MM.1S (cell line): ENCODE measurements at regions not wholly inside any gene's neighbourhood (a gene's known extent, or its start where the extent isn't known, plus 50 kb on each side); places are given as distances from the start of the nearest gene placed in this dataset.

Experiments used
- DNase-seq: peaks from one replicate; pipeline ENCODE4 v3.0.0-alpha.2; 2015
- H2AFZ ChIP-seq: fragments of 300-600 bp; sonication (generic); 2 replicates; pipeline ENCODE4 v1.6.0; 2016; ENCODE audit warnings: antibody characterized with exemption, low read length
- H3F3A ChIP-seq: fragments of 300-600 bp; sonication (generic); 2 replicates; pipeline ENCODE4 v1.6.1; 2016; ENCODE audit warnings: mild to moderate bottlenecking, antibody characterized with exemption, low read length, moderate library complexity, mixed read lengths; ENCODE audit not compliant: insufficient read depth
- H3K27ac ChIP-seq: fragments of 300-600 bp; sonication (generic); 2 replicates; pipeline ENCODE4 v1.5.1; 2016; ENCODE audit warnings: mild to moderate bottlenecking, low read length
- H3K27me3 ChIP-seq: fragments of 300-600 bp; sonication (generic); replicated peaks from 2 replicates; pipeline ENCODE4 v1.6.0; 2016; ENCODE audit warnings: low read length; ENCODE audit not compliant: insufficient read depth
- H3K36me3 ChIP-seq: fragments of 300-600 bp; sonication (generic); replicated peaks from 2 replicates; pipeline ENCODE4 v1.6.1; 2016; ENCODE audit warnings: mild to moderate bottlenecking, low read length, mixed read lengths; ENCODE audit not compliant: insufficient read depth
- H3K4me1 ChIP-seq: fragments of 300-600 bp; sonication (generic); 2 replicates; pipeline ENCODE4 v1.6.1; 2016; ENCODE audit warnings: low read length, mixed read lengths
- H3K4me2 ChIP-seq: fragments of 300-600 bp; sonication (generic); 2 replicates; pipeline ENCODE4 v1.6.0; 2016; ENCODE audit warnings: low read depth, low read length
- H3K4me3 ChIP-seq: fragments of 300-600 bp; sonication (generic); 2 replicates; pipeline ENCODE4 v1.5.1; 2016; ENCODE audit warnings: low read length, mixed read lengths
- H3K79me2 ChIP-seq: fragments of 300-600 bp; sonication (generic); 2 replicates; pipeline ENCODE4 v1.6.1; 2016; ENCODE audit warnings: mixed run types, low read length, mixed read lengths
- H3K9ac ChIP-seq: fragments of 300-600 bp; sonication (generic); 2 replicates; pipeline ENCODE4 v1.6.1; 2016; ENCODE audit warnings: low read length, mixed read lengths
- H3K9me2 ChIP-seq: fragments of 300-600 bp; sonication (generic); replicated peaks from 2 replicates; pipeline ENCODE4 v1.6.1; 2016; ENCODE audit warnings: mild to moderate bottlenecking, low read length, mixed read lengths; ENCODE audit not compliant: insufficient read depth
- H3K9me3 ChIP-seq: fragments of 300-600 bp; sonication (generic); replicated peaks from 2 replicates; pipeline ENCODE4 v1.6.1; 2016; ENCODE audit warnings: mild to moderate bottlenecking, low read length, mixed read lengths; ENCODE audit not compliant: insufficient read depth
- H4K20me1 ChIP-seq: fragments of 300-600 bp; sonication (generic); 2 replicates; pipeline ENCODE4 v1.6.1; 2016; ENCODE audit warnings: mild to moderate bottlenecking, low read length, moderate library complexity, mixed read lengths; ENCODE audit not compliant: insufficient read depth
- CTCF ChIP-seq: fragments of 300-600 bp; sonication (generic); IDR thresholded peaks from 2 replicates; pipeline ENCODE4 v1.5.1; 2016; ENCODE audit warnings: antibody characterized with exemption, low read length, mixed read lengths
- EZH2 ChIP-seq: fragments of 300-600 bp; sonication (generic); optimal IDR thresholded peaks from 2 replicates; pipeline ENCODE3; 2017; ENCODE audit warnings: low read depth, mild to moderate bottlenecking, antibody characterized with exemption, low read length, mixed read lengths
- EZH2phosphoT487 ChIP-seq: fragments of 300-600 bp; sonication (generic); IDR thresholded peaks from 2 replicates; pipeline ENCODE4 v1.6.1; 2018; ENCODE audit warnings: antibody characterized with exemption, low read length

- no peak for DNase-seq
- Histone ChIP-seq H3K9ac (no peak overlapping the region), H3K27me3 (no peaks in the 10 kb centered on the region), H3K36me3 (no peaks in the 10 kb centered on the region), H3K4me1 (no peaks in the 10 kb centered on the region), H3F3A (no peaks in the 10 kb centered on the region), H3K9me3 (no peaks in the 10 kb centered on the region), H3K4me2 (no peak overlapping the region), H3K27ac (no peak overlapping the region), H3K4me3 (no peak overlapping the region), H3K79me2 (no peaks in the 10 kb centered on the region), H3K9me2 (no peaks in the 10 kb centered on the region), H2AFZ (no peak overlapping the region), H4K20me1 (no peaks in the 10 kb centered on the region)
- no peak for TF ChIP-seq EZH2phosphoT487
- no peak for TF ChIP-seq CTCF
- no peak for TF ChIP-seq EZH2
Observed at GRCh38 chr7:81470724-81471379, 299.0 kb downstream of the HGF start.

- TF ChIP-seq CTCF, result peak; percentile 73
- no peak for TF ChIP-seq EZH2
- H3K9ac ChIP-seq, result no peak overlapping the region
- H3K9me3 ChIP-seq, result no peaks in the 10 kb centered on the region
- H3K4me2 ChIP-seq, result no peak overlapping the region
- H2AFZ ChIP-seq, result no peak overlapping the region
- H3F3A ChIP-seq, result no peaks in the 10 kb centered on the region
- DNase-seq, result peak; percentile 51
- no peak overlapping the region for H3K27ac ChIP-seq
- H3K27me3 ChIP-seq, result no peaks in the 10 kb centered on the region
- no peaks in the 10 kb centered on the region for H4K20me1 ChIP-seq
- no peaks in the 10 kb centered on the region for H3K9me2 ChIP-seq
- no peaks in the 10 kb centered on the region for H3K79me2 ChIP-seq
- no peaks in the 10 kb centered on the region for H3K36me3 ChIP-seq
- no peak overlapping the region for H3K4me3 ChIP-seq
- H3K4me1 ChIP-seq, result no peaks in the 10 kb centered on the region
Observed at GRCh38 chr7:81469869-81470723, 299.8 kb downstream of the HGF start.

GRCh38 chr7:81469153-81469868 lies 300.5 kb downstream of the HGF start:
- H3K79me2 ChIP-seq, result no peaks in the 10 kb centered on the region
- H3K4me3 ChIP-seq, result no peak overlapping the region
- DNase-seq, result no peak
- H4K20me1 ChIP-seq, result no peaks in the 10 kb centered on the region
- no peaks in the 10 kb centered on the region for H3F3A ChIP-seq
- no peak overlapping the region for H3K4me2 ChIP-seq
- H3K9me2 ChIP-seq, result no peaks in the 10 kb centered on the region
- no peaks in the 10 kb centered on the region for H3K9me3 ChIP-seq
- H3K27me3 ChIP-seq, result no peaks in the 10 kb centered on the region
- H2AFZ ChIP-seq, result no peak overlapping the region
- no peak overlapping the region for H3K9ac ChIP-seq
- no peaks in the 10 kb centered on the region for H3K36me3 ChIP-seq
- H3K4me1 ChIP-seq, result no peaks in the 10 kb centered on the region
- no peak for TF ChIP-seq EZH2phosphoT487
- no peak overlapping the region for H3K27ac ChIP-seq
